H9 (cell line): ENCODE measurements at regions not wholly inside any gene's neighbourhood (a gene's known extent, or its start where the extent isn't known, plus 50 kb on each side); places are given as distances from the start of the nearest gene placed in this dataset.
A peak's percentile ranks its signal among the peaks of the same experiment; 100 is the strongest.

Experiments used
- DNase-seq: peaks from one replicate; pipeline ENCODE4 v3.0.0-alpha.2; 2017
- H2AFZ ChIP-seq: one replicate; pipeline ENCODE4 v1.6.1; 2013; ENCODE audit warnings: mild to moderate bottlenecking, low read length, control low read depth, moderate library complexity
- H2AK5ac ChIP-seq: 2 replicates; pipeline ENCODE4 v1.6.1; 2013; ENCODE audit warnings: low read length, control low read depth, mixed read lengths; ENCODE audit not compliant: insufficient read length
- H2BK120ac ChIP-seq: one replicate; pipeline ENCODE4 v1.6.1; 2013; ENCODE audit warnings: low read depth, mild to moderate bottlenecking, low read length, control low read depth, inconsistent platforms; ENCODE audit not compliant: poor library complexity, severe bottlenecking
- H2BK12ac ChIP-seq: 2 replicates; pipeline ENCODE4 v1.6.1; 2013; ENCODE audit warnings: low read length, control low read depth, mixed read lengths, low read depth; ENCODE audit not compliant: insufficient read length
- H2BK15ac ChIP-seq: 2 replicates; pipeline ENCODE4 v1.6.1; 2013; ENCODE audit warnings: low read depth, low read length, control low read depth
- H2BK20ac ChIP-seq: one replicate; pipeline ENCODE4 v1.6.1; 2013; ENCODE audit warnings: low read depth, mild to moderate bottlenecking, low read length, control low read depth, inconsistent platforms; ENCODE audit not compliant: poor library complexity, severe bottlenecking
- H2BK5ac ChIP-seq: 2 replicates; pipeline ENCODE4 v1.6.1; 2013; ENCODE audit warnings: low read length, control low read depth, mixed read lengths; ENCODE audit not compliant: insufficient read length
- H3K14ac ChIP-seq: 2 replicates; pipeline ENCODE4 v1.6.1; 2013; ENCODE audit warnings: low read length, control low read depth; ENCODE audit not compliant: insufficient read depth
- H3K18ac ChIP-seq: 2 replicates; pipeline ENCODE4 v1.6.1; 2013; ENCODE audit warnings: low read depth, mild to moderate bottlenecking, mixed read lengths, low read length, control low read depth; ENCODE audit not compliant: insufficient read length
- H3K23ac ChIP-seq: 2 replicates; pipeline ENCODE4 v1.6.1; 2013; ENCODE audit warnings: low read length, control low read depth, mixed read lengths, low read depth; ENCODE audit not compliant: insufficient read length
- H3K23me2 ChIP-seq: 2 replicates; pipeline ENCODE4 v1.6.1; 2013; ENCODE audit warnings: low read depth, mild to moderate bottlenecking, mixed read lengths, low read length, control low read depth; ENCODE audit not compliant: insufficient read length, poor library complexity, severe bottlenecking
- H3K27ac ChIP-seq: 2 replicates; pipeline ENCODE4 v1.5.1; 2013; ENCODE audit warnings: low read length, control low read depth, mixed read lengths, low read depth; ENCODE audit not compliant: insufficient read length
- H3K27me3 ChIP-seq: 2 replicates; pipeline ENCODE4 v1.6.1; 2013; ENCODE audit warnings: low read length, control low read depth, inconsistent platforms; ENCODE audit not compliant: insufficient read depth
- H3K4ac ChIP-seq: 2 replicates; pipeline ENCODE4 v1.6.1; 2013; ENCODE audit warnings: low read depth, mild to moderate bottlenecking, control low read depth, inconsistent platforms, low read length, moderate library complexity
- H3K4me1 ChIP-seq: 2 replicates; pipeline ENCODE4 v1.6.1; 2013; ENCODE audit warnings: low read length, control low read depth, inconsistent platforms; ENCODE audit not compliant: insufficient read depth
- H3K4me2 ChIP-seq: 2 replicates; pipeline ENCODE4 v1.6.1; 2013; ENCODE audit warnings: low read length, control low read depth, mixed read lengths; ENCODE audit not compliant: insufficient read length, insufficient read depth
- H3K56ac ChIP-seq: 2 replicates; pipeline ENCODE4 v1.6.1; 2013; ENCODE audit warnings: low read depth, mild to moderate bottlenecking, mixed read lengths, low read length, control low read depth; ENCODE audit not compliant: insufficient read length
- H3K79me1 ChIP-seq: 2 replicates; pipeline ENCODE4 v1.6.1; 2013; ENCODE audit warnings: low read depth, mild to moderate bottlenecking, moderate library complexity, low read length, control low read depth, inconsistent platforms; ENCODE audit not compliant: insufficient read depth, poor library complexity, severe bottlenecking
- H3K79me2 ChIP-seq: 2 replicates; pipeline ENCODE4 v1.6.1; 2013; ENCODE audit warnings: low read length, control low read depth, inconsistent platforms; ENCODE audit not compliant: insufficient read depth
- H3K9ac ChIP-seq: 2 replicates; pipeline ENCODE4 v1.6.1; 2013; ENCODE audit warnings: low read length, control low read depth, mixed read lengths; ENCODE audit not compliant: insufficient read length; ENCODE audit errors: extremely low read depth
- H3K9me3 ChIP-seq: one replicate; pipeline ENCODE4 v1.6.1; 2013; ENCODE audit warnings: low read depth, low read length, inconsistent platforms; ENCODE audit not compliant: control insufficient read depth
- H3T11ph ChIP-seq: one replicate; pipeline ENCODE4 v1.6.1; 2013; ENCODE audit warnings: mild to moderate bottlenecking, low read length, control low read depth, inconsistent platforms
- H4K20me1 ChIP-seq: one replicate; pipeline ENCODE4 v1.6.1; 2013; ENCODE audit not compliant: control insufficient read depth, insufficient read length, insufficient read depth
- H4K5ac ChIP-seq: 2 replicates; pipeline ENCODE4 v1.6.1; 2013; ENCODE audit warnings: low read depth, mild to moderate bottlenecking, mixed read lengths, low read length, control low read depth; ENCODE audit not compliant: insufficient read length
- H4K8ac ChIP-seq: replicated peaks from 2 replicates; pipeline ENCODE4 v1.6.1; 2013; ENCODE audit warnings: low read length, control low read depth, mixed read lengths, low read depth; ENCODE audit not compliant: insufficient read length
- H4K91ac ChIP-seq: 2 replicates; pipeline ENCODE4 v1.6.1; 2013; ENCODE audit warnings: low read depth, mild to moderate bottlenecking, moderate library complexity, mixed read lengths, low read length, control low read depth; ENCODE audit not compliant: insufficient read length
- H3K27ac Mint-ChIP-seq, 3 experiments: 2 replicates in 2 of 3; 3 replicates in 1 of 3; pipeline ENCODE4 v1.8.0; 2020 to 2021; ENCODE audit warnings: mixed read lengths in 3 of 3, mild to moderate bottlenecking in 1 of 3, moderate library complexity in 1 of 3
- H3K27me3 Mint-ChIP-seq: 2 replicates; pipeline ENCODE4 v1.8.0; 2021; ENCODE audit warnings: low read depth, mild to moderate bottlenecking, moderate library complexity, mixed read lengths
- H3K36me3 Mint-ChIP-seq, 3 experiments: 2 replicates in 2 of 3; 3 replicates in 1 of 3; pipeline ENCODE4 v1.8.0; 2020 to 2021; ENCODE audit warnings: low read depth in 3 of 3, mixed read lengths in 3 of 3; ENCODE audit not compliant: insufficient read depth in 1 of 3
- H3K4me1 Mint-ChIP-seq, 2 experiments: 2 replicates each; pipeline ENCODE4 v1.8.0; 2020; ENCODE audit warnings: mixed read lengths in 2 of 2
- H3K4me3 Mint-ChIP-seq, 2 experiments: 2 replicates in 1 of 2; 3 replicates in 1 of 2; pipeline ENCODE4 v1.8.0; 2020 to 2021; ENCODE audit warnings: mild to moderate bottlenecking in 2 of 2, mixed read lengths in 2 of 2, moderate library complexity in 1 of 2
- H3K9me3 Mint-ChIP-seq, 2 experiments: 2 replicates in 1 of 2; 3 replicates in 1 of 2; pipeline ENCODE4 v1.8.0; 2020; ENCODE audit warnings: mild to moderate bottlenecking in 2 of 2, mixed read lengths in 2 of 2, moderate library complexity in 1 of 2
- WGBS: extraction: QIAGEN DNeasy Blood & Tissue Kit; methylation state at CpG from one replicate; pipeline ENCODE4 v1.1.7; 2013; ENCODE audit warnings: missing lambda C conversion rate, low lambda C conversion rate, mixed read lengths; ENCODE audit not compliant: insufficient read length; ENCODE audit errors: extremely low coverage; 5-methylcytosine and 5-hydroxymethylcytosine counted together
- TF ChIP-seq, protein P1 (sequence below): fragments of 200-600 bp; sonication (generic); conservative IDR thresholded peaks from 3 replicates; pipeline ENCODE4 v1.8.0; 2021; ENCODE audit warnings: antibody characterized with exemption, mild to moderate bottlenecking

DNA sequence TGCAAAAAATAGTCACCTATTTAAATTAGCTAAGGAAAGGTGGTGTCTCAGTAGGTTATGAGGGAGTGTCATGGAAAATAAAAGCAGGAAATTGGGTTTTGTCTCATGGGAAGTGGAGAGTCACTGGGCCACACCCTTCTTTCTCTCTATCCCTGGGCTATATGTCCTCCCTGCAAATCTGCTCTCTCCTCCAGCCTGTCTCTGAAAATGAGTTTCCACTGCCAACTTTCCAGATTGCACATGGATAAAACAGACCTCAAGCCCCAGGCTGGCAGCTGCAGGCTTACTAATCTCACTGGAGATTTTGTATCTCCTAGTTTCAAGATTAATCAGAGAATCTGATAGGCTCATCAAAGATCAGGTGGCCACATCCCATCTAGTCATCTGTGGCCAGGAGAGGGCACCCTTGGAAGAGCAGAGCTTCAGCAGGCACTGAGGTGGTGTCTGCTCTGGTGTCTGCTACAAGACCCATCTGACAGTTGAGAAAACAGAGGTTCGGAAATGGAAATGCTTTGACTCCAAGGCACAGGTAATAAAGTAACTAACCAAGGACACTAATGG, 178.9 kb downstream of the MSX2 start:
- Mint-ChIP-seq H3K4me3 (no peak overlapping the region), H3K4me1 (no peaks in the 10 kb centered on the region), H3K27ac (no peak overlapping the region; a peak in 1 of 7 replicates), H3K9me3 (peaks cover 4 to 6% of the 10 kb centered on the region in 2 experiments; a peak in 3 of 5 replicates), H3K36me3 (no peaks in the 10 kb centered on the region; a peak in 2 of 7 replicates), H3K27me3 (peaks cover 9% of the 10 kb centered on the region)
- Histone ChIP-seq H4K91ac (no peak overlapping the region), H2BK20ac (no peak overlapping the region), H3K18ac (no peak overlapping the region), H2BK15ac (no peak overlapping the region), H3K56ac (no peak overlapping the region), H3K79me2 (no peaks in the 10 kb centered on the region), H3K27ac (no peak overlapping the region), H3K4ac (no peak overlapping the region), H3K9ac (no peak overlapping the region), H4K20me1 (no peaks in the 10 kb centered on the region), H3K4me1 (no peaks in the 10 kb centered on the region), H2AFZ (no peak overlapping the region), H3K4me2 (no peak overlapping the region), H3K23me2 (no peaks in the 10 kb centered on the region), H4K8ac (no peak overlapping the region), H3T11ph (no peak overlapping the region), H3K23ac (no peak overlapping the region), H3K14ac (no peak overlapping the region), H2BK120ac (no peak overlapping the region), H3K27me3 (no peaks in the 10 kb centered on the region), H2BK12ac (no peak overlapping the region), H2BK5ac (no peak overlapping the region), H2AK5ac (no peak overlapping the region), H4K5ac (no peak overlapping the region), H3K79me1 (no peaks in the 10 kb centered on the region), H3K9me3 (no peaks in the 10 kb centered on the region)
- TF ChIP-seq, protein P1, sequence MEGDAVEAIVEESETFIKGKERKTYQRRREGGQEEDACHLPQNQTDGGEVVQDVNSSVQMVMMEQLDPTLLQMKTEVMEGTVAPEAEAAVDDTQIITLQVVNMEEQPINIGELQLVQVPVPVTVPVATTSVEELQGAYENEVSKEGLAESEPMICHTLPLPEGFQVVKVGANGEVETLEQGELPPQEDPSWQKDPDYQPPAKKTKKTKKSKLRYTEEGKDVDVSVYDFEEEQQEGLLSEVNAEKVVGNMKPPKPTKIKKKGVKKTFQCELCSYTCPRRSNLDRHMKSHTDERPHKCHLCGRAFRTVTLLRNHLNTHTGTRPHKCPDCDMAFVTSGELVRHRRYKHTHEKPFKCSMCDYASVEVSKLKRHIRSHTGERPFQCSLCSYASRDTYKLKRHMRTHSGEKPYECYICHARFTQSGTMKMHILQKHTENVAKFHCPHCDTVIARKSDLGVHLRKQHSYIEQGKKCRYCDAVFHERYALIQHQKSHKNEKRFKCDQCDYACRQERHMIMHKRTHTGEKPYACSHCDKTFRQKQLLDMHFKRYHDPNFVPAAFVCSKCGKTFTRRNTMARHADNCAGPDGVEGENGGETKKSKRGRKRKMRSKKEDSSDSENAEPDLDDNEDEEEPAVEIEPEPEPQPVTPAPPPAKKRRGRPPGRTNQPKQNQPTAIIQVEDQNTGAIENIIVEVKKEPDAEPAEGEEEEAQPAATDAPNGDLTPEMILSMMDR, result peak; percentile 41; the same call in 2 of the 3 replicates
- no CpG with 5 or more reads among the region's 1 CpG for WGBS
- DNase-seq, result peak; percentile 49
